D341Med (cell line): ENCODE measurements at regions not wholly inside any gene's neighbourhood (a gene's known extent, or its start where the extent isn't known, plus 50 kb on each side); places are given as distances from the start of the nearest gene placed in this dataset.

Source experiments
- DNase-seq: peaks from one replicate; pipeline ENCODE4 v3.0.0; 2012; ENCODE audit warnings: low spot score

GRCh38 chr1:4380564-4381168 is 273.7 kb upstream of the AJAP1 start:
- DNase-seq = no peak

DNA sequence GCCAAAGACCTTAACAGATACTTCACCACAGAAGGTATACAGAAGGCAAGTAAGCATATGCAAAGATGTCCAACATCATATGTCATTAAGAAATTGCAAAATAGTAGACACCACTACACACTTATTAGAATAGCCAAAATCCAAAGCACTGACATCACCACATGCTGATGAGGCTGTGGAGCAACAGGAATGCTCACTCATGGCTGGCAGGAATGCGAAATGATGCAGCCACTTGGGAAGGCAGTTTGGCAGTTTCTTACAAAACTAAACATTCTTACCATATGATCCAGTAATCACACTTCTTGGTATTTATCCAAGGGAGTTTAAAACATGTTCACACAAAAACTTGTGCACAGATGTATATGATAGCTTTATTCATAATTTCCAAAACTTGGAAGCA is 261.2 kb upstream of the AJAP1 start:
- DNase-seq = no peak

- no peak for DNase-seq
These were observed 260.0 kb upstream of the AJAP1 start for GRCh38 chr1:4394366-4394765.

DNA sequence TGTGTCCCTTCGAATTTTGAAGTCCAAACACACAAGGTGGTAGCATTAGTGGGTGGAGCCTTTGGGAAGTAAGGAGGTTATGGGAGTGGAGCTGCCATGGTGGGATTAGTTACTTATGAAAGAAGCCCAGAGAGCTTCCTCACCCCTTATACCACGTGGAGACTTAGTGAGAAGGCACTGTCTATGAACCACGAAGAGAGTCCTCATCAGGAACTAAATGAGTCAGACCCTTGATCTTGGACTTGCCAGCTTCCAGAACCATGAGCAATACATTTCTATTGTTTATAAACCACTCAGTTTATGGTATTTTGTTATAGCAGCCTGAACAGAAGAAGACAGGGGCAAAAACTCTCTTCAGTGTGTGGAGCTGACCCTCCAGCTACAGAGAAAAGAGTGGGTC is 259.3 kb upstream of the AJAP1 start:
- DNase-seq = no peak

DNA sequence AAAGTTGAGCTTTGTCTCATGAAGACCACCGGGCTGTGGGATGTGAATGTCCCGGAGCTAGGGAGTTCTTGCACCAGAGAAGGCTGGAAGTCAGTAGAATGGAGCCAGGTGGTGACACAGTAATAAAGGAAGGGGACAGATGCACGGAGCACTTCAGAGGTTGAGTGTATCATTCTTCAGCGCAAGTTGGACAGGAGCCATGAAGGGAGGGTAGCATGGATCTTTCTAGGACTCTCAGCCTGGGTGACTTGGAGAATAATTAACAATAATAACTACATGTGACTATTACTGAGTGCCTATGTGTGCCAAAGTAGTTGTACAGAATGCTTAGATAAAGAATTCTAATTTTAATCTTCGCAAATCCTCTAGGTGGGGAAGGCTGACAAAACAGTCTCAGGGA is 258.7 kb upstream of the AJAP1 start:
- DNase-seq = no peak

DNA sequence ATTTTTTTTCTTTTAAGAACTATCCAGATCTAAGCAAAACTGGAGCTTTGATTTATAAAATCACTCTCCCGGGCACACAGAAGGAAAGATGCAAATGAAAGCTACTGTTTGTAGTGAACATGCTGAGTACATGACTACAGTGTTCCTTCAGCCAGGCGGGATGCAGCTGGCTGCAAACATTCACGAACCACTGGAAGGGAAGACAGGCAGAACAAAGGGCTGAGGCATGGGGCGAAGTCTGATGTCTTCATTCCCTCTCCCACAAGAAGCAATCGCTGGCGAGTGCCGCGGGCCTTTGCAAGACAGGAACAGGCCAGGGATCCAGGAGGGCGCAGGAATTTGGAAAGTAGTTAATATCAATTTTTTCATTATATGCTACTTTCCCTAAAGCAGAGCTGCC is 257.9 kb upstream of the AJAP1 start:
- no peak for DNase-seq

DNA sequence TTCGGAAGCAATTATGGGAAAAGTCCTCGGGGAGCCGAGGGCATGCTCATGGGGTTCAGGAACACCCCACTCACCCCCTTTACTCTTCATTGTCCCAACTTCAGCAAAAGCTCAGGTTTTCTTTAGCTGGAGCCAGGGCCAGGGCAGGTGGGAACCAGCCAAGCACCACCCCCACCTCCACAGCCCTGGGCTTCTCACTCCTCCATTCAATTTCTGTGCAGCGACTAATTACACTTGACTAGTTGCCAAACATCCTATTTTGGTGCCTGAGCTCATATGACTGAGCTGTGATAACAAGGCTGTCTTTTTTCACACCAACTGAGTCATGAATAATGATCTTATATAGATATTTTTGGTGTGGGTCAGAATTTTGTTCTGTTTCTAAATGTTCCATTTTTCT is 257.2 kb upstream of the AJAP1 start:
- no peak for DNase-seq

DNA sequence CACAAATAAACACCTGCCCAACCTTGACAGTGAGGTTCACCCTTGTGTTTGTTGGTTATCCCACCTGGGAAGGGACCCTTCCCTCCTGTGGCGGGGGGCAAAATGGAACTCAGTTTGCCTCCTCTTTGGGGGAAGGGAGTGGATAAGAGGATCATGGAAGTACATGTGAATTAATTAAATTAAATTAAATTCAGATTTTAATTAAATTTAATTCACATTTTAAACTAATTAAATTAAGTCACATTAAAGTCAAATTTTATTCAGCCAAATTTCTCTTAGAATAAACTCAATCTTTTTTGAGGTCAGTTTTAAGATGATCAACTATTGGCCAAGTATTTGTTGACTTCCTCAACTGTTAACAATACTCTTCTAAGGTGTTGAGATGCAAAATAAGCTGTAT is 252.4 kb upstream of the AJAP1 start:
- no peak for DNase-seq

GRCh38 chr1:4404854-4405590 is 249.4 kb upstream of the AJAP1 start:
- no peak for DNase-seq

DNA sequence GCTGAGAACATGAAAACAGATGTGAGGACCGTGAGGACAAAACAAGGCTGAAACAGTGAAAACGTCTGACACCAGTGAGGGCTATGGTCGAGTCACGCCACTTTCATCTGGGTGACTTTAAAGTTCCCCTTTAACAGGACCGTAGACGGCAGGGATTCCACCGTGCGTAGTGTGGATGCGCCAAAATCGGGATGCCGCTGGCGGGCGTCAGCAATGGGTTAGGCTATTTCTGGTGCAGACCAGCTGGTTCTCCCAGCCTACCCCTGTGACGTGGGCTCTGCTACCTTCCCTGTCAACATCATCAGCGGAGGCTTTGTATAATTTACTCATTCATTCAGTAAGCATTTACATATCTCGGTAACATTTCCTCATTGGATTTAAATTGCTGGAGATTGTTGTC is 246.6 kb upstream of the AJAP1 start:
- no peak for DNase-seq

GRCh38 chr1:4408380-4408779 is 246.0 kb upstream of the AJAP1 start:
- no peak for DNase-seq

GRCh38 chr1:4411862-4412261 is 242.5 kb upstream of the AJAP1 start:
- no peak for DNase-seq

- DNase-seq = no peak
These were observed 238.9 kb upstream of the AJAP1 start for GRCh38 chr1:4415476-4415875.

DNA sequence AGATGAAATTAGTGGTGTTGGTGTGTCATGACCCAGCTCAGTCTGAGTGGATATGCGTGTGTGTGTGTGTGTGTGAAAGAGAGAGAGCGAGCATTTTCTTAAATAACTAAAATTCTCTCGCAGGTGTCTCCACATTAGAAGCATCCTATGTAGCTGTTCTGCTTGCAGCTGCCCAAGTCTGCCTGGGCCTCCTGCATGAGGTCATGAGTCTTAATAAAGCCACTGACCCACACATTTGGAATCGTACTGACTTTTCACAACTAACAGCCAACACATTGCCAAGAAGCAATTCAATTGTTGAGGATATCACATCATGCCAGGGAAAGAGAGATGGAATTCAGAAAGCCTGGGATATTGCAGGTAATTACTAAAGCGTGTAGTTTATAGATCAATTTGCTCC is 238.2 kb upstream of the AJAP1 start:
- DNase-seq = no peak

DNA sequence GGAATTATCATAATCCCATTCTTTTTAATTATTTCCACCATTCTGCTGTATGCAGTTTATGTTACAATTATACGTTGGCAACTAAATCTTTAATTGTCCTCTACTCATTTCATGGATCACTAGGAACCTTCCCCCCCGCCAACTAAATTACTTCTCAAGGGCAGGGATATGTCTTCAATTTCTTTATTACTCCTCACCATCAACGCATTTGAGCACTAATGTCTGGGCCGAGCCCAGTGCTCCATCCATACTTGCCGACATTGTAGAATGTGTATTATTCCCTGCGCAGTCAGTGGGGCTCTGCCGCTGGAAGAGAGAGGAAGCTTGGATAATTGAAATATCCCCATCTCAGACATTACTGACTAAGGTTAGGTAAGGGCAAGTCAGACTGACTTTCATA is 236.4 kb upstream of the AJAP1 start:
- no peak for DNase-seq

DNA sequence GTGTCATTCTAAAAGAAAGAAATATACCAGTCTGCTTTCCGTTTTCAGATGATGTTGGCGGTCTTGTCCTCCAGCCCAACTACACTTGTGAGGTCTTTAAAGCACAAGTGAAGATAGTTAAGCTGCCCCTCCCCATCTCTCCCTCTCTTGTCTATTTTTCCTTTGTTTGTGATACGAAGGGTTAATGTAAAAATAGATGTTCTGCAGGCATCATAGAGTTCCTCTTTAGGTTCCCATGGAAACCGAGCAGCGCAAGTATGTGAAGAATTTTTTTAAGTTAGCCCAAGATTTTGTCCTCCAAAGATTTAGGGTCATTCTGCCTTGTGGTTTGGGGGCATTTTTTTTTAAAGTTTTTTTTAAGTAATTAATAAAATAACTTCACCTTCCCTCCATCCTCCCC is 232.4 kb upstream of the AJAP1 start:
- DNase-seq = no peak

DNA sequence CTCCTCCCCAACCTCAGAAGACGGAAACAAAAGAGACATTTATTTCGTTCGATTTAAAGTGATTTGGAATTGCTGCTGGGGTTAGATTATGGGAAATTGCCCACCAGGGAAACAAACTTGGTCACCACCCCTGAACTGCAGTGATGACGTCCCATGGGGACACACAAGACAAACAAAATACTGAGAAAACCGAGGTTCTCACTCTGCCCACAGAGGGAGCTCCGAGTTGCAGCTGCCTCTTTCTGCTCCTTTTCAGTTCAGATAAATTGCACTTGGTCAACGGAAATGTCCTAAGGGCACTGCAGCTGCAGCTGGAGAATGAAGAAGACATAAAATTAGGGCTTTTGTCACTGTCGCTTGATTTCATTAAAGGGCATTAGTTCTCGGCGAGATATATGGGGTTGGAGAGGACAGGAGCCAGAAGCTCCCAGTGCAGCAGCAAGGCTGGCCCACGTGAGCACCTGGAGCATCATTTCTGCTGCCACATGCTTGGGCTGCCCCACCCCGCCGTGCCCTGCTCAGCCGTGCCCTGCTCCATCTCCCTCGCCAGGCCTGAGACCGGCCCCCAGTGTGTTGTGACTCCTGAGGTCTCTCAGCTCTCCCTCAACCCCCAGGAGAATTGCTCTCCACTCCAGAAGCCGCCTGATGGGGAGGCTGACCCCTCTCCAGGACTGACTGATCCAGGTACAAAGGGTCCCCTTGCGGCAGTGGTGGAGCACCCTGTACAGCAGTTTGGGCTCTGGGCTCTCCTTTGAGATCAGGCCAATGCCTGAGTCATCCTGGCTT is 231.7 kb upstream of the AJAP1 start:
- DNase-seq = no peak

DNA sequence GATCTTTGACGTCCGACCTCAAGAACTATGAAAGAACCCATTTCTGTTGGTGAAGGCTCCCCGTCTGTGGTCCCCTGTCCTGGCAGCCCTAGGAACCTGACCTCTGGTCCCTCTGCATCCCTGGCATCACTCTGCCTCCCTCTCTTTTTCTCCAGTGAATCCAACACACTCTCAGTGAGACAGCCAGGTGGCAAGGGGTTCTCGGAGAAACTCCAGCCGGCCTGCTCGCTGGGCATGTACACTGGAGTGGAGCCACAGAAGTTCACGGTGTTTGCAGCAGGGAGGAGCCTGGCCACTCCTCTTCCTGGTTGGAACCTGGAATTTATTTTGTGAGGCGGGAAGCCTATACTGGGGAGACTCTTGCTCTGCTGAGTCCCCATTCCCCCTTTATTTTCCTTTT is 230.2 kb upstream of the AJAP1 start:
- no peak for DNase-seq

DNA sequence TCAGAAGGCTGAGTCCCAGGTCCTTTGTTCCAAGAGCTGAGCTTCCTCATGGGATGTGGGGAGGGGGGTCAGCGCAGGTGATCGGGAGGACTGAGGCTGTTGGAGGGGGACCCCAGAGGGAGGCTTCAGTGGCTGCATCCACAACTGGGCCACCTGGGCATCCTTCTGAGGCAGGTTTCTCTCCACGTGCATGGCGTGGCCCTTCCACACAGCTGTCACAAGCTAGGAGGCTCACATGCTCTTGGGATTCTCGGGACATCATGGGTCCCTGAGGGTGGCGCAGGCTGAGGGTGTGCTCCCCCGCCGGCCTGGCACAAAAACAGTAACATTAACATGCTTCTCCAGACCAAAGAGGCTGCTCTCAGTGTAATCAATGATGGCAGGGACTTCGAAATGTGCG is 229.6 kb upstream of the AJAP1 start:
- no peak for DNase-seq

DNA sequence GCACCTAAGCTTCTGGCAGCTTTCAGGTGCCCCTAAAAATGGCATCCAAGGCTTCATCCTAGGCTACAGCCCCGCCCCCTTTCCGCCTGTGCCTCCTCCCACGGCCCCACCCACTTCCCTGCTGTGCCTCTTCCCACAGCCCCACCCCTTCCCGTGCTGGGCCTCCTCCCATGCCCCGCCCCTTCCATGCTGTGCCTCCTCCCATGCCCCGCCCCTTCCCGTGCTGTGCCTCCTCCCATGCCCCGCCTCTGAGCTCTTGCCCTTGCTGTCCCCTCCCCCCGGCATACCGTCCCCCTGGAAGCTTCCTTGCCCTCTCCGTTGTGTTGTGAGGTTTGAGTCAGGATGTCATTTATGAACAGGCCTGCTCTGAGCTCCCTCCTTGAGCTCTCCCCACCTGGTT is 228.5 kb upstream of the AJAP1 start:
- DNase-seq = no peak

- no peak for DNase-seq
These were observed 225.7 kb upstream of the AJAP1 start for GRCh38 chr1:4428711-4429110.

- DNase-seq = no peak
These were observed 223.7 kb upstream of the AJAP1 start for GRCh38 chr1:4430406-4431365.
